ENCODE measurements at regions not wholly inside any gene's neighbourhood (a gene's known extent, or its start where the extent isn't known, plus 50 kb on each side); places are given as distances from the start of the nearest gene placed in this dataset.

DNA sequence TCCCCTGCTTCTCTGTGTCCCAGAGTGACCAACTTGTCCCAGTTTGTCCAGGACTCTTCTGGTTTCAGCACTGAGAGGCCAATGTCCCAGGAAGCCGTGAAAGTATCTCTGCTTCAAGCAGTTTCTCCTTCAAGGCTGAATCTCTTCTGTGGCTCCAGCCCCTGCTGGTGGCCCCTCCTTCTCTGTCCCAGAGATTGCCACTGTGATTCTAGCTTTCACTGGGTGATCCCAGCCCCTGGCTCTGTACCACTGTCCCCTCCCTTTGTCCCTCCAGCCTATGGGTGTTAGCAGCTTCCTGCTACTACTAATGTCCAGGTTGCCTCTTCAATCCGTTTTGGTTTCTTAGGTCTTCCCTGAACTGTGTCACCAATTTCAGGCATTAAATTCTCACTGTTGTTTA, 70.5 kb downstream of the SOX3 start:
- TF ChIP-seq EP300 (IDR thresholded peaks at IDR 0.05; ENCODE audit: low read depth): no peak
- TF ChIP-seq, protein P1, sequence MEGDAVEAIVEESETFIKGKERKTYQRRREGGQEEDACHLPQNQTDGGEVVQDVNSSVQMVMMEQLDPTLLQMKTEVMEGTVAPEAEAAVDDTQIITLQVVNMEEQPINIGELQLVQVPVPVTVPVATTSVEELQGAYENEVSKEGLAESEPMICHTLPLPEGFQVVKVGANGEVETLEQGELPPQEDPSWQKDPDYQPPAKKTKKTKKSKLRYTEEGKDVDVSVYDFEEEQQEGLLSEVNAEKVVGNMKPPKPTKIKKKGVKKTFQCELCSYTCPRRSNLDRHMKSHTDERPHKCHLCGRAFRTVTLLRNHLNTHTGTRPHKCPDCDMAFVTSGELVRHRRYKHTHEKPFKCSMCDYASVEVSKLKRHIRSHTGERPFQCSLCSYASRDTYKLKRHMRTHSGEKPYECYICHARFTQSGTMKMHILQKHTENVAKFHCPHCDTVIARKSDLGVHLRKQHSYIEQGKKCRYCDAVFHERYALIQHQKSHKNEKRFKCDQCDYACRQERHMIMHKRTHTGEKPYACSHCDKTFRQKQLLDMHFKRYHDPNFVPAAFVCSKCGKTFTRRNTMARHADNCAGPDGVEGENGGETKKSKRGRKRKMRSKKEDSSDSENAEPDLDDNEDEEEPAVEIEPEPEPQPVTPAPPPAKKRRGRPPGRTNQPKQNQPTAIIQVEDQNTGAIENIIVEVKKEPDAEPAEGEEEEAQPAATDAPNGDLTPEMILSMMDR (IDR thresholded peaks at IDR 0.05): no peak

Measured in transverse colon (tissue), 3 donors.